ENCODE measurements at regions not wholly inside any gene's neighbourhood (a gene's known extent, or its start where the extent isn't known, plus 50 kb on each side); places are given as distances from the start of the nearest gene placed in this dataset.

DNA sequence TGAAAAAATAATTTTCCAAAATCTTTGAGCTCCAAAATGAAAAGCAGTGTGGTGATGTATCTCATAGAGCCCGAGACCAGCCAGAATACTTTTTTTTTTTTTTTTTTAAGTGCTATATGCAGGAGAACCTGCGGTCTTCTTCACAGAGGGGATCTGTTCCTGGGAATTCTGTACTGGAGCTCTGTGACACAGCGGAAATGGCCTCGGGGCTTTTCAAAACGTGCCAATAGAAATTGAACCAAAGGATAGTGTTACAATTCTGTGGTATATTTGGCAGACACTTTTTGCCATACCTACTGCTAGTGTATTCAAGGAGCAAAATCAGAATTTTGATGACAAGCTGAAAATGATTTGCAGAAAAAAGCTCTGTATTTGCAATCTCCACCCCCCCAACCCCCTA lies 1429.3 kb upstream of the LRRTM3 start:
- TF ChIP-seq, protein P1, sequence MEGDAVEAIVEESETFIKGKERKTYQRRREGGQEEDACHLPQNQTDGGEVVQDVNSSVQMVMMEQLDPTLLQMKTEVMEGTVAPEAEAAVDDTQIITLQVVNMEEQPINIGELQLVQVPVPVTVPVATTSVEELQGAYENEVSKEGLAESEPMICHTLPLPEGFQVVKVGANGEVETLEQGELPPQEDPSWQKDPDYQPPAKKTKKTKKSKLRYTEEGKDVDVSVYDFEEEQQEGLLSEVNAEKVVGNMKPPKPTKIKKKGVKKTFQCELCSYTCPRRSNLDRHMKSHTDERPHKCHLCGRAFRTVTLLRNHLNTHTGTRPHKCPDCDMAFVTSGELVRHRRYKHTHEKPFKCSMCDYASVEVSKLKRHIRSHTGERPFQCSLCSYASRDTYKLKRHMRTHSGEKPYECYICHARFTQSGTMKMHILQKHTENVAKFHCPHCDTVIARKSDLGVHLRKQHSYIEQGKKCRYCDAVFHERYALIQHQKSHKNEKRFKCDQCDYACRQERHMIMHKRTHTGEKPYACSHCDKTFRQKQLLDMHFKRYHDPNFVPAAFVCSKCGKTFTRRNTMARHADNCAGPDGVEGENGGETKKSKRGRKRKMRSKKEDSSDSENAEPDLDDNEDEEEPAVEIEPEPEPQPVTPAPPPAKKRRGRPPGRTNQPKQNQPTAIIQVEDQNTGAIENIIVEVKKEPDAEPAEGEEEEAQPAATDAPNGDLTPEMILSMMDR (IDR thresholded peaks at IDR 0.05): no peak
- no peak for TF ChIP-seq POLR2A (IDR thresholded peaks at IDR 0.05)

Data from Peyer's patch (tissue), 4 donors.